ENCODE measurements at regions not wholly inside any gene's neighbourhood (a gene's known extent, or its start where the extent isn't known, plus 50 kb on each side); places are given as distances from the start of the nearest gene placed in this dataset.

- TF ChIP-seq, protein P1, sequence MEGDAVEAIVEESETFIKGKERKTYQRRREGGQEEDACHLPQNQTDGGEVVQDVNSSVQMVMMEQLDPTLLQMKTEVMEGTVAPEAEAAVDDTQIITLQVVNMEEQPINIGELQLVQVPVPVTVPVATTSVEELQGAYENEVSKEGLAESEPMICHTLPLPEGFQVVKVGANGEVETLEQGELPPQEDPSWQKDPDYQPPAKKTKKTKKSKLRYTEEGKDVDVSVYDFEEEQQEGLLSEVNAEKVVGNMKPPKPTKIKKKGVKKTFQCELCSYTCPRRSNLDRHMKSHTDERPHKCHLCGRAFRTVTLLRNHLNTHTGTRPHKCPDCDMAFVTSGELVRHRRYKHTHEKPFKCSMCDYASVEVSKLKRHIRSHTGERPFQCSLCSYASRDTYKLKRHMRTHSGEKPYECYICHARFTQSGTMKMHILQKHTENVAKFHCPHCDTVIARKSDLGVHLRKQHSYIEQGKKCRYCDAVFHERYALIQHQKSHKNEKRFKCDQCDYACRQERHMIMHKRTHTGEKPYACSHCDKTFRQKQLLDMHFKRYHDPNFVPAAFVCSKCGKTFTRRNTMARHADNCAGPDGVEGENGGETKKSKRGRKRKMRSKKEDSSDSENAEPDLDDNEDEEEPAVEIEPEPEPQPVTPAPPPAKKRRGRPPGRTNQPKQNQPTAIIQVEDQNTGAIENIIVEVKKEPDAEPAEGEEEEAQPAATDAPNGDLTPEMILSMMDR (IDR thresholded peaks at IDR 0.05), result no peak
- TF ChIP-seq EP300 (IDR thresholded peaks at IDR 0.05), result no peak
Observed at GRCh38 chr10:7488418-7488829, 77.6 kb upstream of the SFMBT2 start.
